ENCODE measurements at regions not wholly inside any gene's neighbourhood (a gene's known extent, or its start where the extent isn't known, plus 50 kb on each side); places are given as distances from the start of the nearest gene placed in this dataset.

DNA sequence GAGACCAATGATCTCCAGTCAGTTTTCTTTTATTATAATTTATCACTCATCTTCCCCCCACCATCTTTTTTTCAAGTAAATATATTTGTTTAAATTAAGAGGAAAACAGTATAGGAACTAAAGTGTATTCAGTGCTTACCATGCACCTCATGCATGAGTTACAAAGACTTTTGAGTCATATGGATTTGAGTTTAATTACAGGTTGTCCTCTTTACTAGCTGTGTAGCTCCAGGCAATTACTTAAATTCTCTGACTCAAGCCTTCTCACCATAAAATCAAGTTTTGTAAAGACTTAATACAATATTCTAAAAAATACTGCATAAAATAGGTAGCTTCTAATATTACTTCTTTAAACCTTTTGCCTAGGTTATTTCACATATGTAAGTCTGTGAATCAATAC is 251.3 kb downstream of the SLC16A7 start:
- TF ChIP-seq, protein P1, sequence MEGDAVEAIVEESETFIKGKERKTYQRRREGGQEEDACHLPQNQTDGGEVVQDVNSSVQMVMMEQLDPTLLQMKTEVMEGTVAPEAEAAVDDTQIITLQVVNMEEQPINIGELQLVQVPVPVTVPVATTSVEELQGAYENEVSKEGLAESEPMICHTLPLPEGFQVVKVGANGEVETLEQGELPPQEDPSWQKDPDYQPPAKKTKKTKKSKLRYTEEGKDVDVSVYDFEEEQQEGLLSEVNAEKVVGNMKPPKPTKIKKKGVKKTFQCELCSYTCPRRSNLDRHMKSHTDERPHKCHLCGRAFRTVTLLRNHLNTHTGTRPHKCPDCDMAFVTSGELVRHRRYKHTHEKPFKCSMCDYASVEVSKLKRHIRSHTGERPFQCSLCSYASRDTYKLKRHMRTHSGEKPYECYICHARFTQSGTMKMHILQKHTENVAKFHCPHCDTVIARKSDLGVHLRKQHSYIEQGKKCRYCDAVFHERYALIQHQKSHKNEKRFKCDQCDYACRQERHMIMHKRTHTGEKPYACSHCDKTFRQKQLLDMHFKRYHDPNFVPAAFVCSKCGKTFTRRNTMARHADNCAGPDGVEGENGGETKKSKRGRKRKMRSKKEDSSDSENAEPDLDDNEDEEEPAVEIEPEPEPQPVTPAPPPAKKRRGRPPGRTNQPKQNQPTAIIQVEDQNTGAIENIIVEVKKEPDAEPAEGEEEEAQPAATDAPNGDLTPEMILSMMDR (IDR thresholded peaks at IDR 0.05), result no peak
- no peak for TF ChIP-seq POLR2A (IDR thresholded peaks at IDR 0.05)
